DMS 273 (cell line): ENCODE measurements at regions not wholly inside any gene's neighbourhood (a gene's known extent, or its start where the extent isn't known, plus 50 kb on each side); places are given as distances from the start of the nearest gene placed in this dataset.
"Not testable (repeated sequence)": the region's sequence is repeated elsewhere in the genome, so short reads cannot be mapped to it uniquely, and the experiment has no call there.

ENCODE experiments used
- DNase-seq: peaks from one replicate; lab custom pipeline; 2025; ENCODE audit not compliant: unreplicated experiment; lab: John Stamatoyannopoulos, UW

DNA sequence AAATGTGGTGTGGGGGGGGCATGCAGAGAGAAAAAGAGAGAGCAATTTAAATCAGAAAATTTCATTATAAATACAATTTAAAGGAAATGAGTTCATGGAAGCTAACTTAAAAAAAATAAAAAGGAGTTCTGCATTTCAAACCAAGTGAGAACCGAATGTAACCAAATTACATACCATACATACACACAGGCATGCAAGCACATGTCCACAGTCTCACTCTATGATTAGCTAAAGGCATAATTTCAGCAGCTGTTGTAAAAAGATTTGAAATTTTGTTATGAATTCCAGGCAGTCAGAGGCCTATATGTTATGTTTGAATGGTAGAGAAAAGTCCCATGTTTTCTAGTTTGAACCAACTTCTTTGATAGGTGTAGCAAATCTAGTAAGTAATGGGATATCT lies 611.6 kb upstream of the ADGRL3 start:
- DNase-seq = no peak

- no peak for DNase-seq
Observed at GRCh38 chr4:60589425-60589824, 610.7 kb upstream of the ADGRL3 start.

DNA sequence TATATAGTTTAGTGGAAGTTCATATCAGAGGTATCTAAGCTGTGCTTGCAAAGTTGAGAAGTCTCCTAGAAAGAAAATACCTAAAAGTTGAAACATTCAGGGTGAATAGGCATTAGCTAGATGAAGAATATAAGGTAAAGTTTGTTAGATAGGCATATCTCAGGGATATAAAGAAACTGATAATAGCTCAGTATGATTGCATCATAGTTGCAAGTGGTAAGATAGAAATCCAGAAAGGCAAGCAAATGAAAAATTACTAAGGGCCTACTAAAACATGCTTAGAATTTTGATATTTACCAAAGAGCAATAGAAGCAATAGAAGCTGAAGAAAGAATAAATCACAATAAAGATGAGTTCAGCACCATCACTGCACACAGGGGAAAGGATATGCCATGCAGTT lies 610.0 kb upstream of the ADGRL3 start:
- DNase-seq = no peak

DNA sequence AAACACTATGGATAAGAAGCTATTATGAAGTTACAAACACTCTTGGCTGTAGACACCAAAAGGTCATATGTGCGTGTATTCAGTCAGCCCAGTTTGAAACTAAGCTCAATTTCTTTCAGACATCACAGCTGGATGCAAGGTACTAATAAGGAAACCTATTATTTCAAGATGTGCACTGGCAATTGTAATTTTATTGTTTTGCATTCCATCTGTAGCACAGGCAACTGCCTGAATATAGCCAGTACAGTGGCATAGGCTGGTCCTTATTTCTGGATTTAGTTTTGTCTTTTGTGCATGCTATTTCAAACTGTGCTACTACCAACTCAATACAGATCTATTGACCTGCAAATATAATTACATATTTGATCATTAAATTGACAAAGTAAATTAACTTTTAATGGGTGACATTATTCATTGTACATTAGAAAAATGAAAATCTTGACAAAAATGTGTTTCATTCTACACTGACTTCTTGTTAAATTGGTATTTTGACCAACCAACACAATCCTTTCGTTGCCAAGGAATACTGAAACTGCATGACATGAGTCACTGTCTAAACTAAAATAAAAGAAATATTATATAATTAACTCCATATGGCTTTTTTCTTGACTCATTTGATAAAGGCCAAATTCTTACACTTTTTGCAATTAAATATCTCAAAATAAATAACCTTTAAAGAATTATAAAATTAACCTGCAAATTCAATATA lies 594.3 kb upstream of the ADGRL3 start:
- DNase-seq = no peak

DNA sequence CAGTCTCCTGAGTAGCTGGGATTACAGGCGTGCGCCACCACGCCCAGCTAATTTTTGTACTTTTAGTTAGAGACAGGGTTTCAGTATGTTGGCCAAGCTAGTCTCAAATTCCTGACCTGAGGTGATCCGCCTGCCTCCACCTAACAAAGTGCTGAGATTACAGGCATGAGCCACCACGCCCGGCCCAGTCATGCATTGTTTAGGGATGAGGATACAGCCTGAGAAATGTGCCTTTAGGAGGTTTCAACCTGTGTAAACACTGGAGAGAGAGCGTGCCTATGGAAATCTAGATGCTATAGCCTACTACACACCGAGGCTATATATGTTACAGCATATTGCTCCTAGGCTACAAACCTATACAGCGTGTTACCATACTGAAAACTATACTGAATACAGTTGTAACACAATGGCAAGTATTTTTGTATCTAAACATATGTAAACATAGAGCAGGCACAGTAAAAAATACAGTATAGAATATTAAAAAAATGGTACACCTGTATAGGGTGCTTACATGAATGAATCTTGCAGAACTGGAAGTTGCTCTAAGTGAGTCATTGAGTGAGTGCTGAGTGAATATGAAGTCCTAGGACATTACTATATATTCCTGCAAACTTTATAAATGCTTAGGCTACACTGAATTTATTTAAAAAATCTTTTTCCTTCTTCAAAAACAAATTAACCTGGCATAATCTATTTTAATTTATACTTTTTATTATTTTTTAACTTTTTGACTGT lies 588.2 kb upstream of the ADGRL3 start:
- DNase-seq = no peak

DNA sequence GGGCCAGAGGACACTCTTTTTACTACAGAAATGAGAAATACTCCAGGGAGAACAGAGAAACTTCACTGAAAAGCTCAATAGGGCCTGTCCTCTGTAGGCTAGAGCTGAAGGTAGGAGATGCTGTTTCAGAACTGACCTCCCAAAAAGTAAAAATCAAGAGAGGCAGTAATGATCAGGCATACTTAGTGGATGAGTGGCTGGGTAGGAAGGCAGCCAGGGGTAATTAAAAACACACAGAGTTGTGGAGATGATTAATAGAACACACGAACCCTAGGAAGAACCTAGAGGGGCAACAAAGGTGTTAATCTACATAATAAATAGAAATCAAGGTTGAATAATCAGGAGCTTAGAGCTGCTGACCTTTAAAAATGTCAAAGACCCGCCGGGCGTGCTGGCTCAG lies 582.4 kb upstream of the ADGRL3 start:
- no peak for DNase-seq

DNA sequence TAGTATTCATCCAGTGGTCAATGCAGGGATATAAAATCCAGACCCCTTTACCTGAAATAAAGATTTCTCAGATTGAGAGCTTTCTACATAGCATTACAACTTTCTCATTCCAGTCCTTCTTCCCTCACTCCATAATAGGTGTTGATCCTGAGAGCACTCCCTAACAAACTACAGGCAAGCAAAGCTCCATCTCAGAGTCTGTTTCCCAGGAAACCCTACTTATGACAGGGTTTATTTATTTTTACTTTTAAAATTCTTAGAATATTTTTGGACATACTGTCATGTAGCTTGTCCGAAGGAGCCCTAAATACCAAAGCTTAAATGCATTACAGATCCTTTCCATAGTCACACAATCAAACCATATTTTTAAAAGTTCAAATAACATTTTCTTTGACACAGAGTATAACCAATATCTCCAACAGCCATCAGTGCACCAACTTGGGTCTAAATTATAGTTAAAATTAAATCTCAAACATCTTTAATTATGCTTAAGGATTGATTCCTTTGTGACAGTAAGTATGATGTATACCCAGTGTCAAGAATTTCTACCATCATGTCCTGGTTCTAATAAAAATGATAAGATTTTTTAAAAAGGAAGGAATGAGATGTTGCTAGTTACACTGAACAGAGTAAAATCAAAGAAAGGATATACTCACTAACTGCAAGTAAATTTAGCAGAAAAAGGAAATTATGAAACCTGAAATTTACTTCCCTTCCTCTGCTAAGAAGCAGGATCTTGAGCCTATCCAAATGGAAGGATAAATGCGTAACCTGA lies 580.4 kb upstream of the ADGRL3 start:
- DNase-seq = no peak

GRCh38 chr4:60637976-60638375 lies 562.1 kb upstream of the ADGRL3 start:
- DNase-seq = peak; percentile 7

DNA sequence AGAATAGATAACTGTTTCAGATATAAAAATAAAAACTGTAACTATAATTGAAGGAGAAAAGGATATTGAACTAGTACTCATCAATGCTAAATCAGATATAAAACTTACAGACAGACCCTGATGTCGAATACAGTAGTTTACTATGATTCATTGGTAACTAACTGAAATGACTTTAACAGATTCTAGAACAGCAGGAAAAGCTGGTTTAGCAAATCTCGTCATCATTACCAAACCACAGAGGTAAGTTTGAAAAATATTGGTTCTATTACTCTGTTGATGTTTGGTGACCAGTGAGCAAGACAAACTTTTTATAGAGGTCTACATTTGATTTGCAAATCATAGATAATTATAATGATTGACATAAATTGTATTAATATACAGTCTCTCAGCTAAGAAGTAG lies 551.4 kb upstream of the ADGRL3 start:
- no peak for DNase-seq

DNA sequence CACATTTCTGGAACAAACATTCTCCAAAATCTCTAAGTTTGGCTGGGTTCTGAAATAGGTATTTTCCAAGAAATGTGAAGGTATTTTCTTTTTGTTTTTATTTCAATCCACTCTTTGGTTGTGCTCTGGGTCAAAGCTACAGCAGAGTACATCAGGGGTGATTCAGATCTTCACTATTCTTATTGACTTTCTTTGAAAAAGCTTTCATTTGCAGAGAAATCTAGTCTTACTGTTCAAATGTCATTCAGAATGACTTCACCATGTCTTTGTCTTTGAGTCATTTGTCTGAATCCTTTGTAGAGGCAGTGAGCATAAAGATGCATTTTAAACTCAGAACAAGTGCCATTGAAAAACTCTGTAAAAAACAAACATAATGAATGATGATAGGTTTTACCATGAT lies 547.2 kb upstream of the ADGRL3 start:
- no peak for DNase-seq

DNA sequence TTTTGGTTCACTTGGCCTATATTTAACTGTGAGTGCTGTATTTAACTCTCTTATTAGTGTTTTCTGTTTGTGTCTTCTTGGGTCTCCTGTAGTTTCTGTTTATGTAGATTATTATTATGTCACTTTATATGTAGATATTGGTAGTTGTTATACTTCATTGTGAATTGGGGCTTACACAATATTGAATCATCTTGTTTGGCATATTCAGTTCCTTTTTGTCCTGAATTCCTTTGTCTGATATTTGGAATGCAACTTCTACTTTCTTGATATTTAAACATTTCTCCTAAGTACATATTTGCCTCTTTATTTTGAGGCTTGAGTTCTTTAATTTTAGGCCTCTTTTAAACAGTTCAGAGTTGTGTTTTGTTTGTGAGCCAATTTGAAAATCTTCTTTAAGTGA lies 544.8 kb upstream of the ADGRL3 start:
- DNase-seq = no peak

- DNase-seq = no peak
Observed at GRCh38 chr4:60656171-60656570, 544.0 kb upstream of the ADGRL3 start.

DNA sequence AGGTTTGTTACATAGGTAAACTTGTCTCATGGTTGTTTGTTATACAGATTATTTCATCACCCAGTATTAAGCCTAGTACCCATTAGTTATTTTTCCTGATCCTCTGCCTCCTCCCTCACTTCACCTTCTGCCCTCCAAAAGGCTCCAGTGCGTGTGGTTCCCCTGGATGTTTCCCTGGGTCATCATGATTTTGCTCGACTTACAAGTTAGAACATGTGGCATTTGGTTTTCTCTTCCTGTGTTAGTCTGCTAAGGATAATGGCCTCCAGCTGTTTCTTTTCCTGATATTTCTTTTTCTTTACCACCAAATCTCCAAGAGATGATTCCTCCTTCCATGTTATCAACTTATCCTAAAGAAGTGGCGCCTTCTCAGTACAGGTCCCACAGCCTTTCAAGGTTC lies 543.1 kb upstream of the ADGRL3 start:
- DNase-seq = no peak

DNA sequence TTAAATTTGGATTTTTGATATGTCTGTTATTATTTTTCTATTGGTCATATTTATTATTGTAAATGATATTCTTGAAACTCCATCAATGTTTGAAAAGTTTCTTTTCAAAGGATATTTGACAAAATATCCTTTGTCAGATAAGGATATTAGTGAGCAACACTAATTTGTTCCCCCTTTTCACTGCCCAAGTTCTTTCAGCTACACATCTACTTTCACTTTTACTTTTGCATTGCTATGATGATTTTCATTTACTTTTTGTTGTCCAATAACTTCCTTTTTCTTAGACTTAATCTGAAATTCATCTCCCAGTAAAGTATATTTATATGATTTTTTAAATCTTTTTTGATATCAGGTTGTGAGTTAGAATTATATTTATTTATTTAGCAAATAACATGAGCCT lies 542.3 kb upstream of the ADGRL3 start:
- no peak for DNase-seq

DNA sequence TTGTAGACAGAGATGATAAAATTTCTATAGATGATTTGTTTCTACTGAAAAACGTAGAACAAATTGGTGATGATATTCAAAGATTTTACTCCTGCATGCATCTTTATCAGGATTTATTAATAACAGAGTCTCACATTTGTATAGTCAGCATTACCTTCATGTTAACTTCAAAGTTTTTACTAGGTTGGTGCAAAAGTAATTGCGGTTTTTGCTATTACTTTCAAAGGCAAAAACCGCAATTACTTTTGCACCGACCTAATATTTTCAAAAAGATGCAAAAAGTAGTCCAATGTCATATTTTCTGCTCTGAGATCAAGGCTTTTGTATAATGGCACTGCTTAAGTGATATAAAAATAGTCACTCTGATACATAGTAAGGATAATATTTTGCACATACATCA lies 536.4 kb upstream of the ADGRL3 start:
- no peak for DNase-seq

DNA sequence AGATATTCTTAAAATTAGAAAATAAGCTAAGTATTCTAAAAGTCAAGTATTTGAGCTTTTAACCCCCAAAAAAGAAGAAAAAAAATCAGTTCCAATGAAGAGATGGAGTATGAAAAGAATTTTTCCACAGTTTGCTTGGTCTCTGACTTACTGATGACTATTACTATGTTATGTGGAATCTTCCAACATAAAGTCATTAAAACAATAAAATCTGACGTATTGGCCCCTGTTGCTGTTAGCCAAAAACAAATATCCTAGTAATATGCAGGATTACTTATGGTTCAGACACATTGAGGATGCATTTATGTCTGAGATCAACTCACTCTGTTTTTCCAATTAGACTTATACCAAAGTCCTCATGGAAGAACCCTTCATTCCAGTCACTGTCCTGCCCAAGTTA lies 517.2 kb upstream of the ADGRL3 start:
- DNase-seq = no peak

DNA sequence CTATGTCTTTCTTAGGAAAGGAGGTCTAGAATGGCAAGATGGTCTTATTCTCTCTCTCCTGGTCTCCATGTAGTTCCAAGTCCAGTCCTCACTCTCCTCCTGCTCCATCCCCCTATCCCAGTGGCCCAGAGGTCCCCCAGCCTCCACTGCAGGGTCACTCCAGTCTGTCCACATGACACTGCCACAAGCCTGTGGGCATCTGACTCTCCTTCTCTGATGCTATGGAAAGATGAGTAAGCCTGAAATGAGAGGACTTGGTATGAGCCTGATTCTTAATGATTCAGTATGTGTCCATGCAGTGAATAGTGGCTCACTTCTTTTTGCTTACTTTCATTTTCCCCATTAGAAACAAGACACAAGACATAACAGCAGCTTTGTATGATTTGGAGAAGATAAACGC lies 516.8 kb upstream of the ADGRL3 start:
- no peak for DNase-seq

GRCh38 chr4:60683973-60684372 lies 516.2 kb upstream of the ADGRL3 start:
- DNase-seq = no peak

DNA sequence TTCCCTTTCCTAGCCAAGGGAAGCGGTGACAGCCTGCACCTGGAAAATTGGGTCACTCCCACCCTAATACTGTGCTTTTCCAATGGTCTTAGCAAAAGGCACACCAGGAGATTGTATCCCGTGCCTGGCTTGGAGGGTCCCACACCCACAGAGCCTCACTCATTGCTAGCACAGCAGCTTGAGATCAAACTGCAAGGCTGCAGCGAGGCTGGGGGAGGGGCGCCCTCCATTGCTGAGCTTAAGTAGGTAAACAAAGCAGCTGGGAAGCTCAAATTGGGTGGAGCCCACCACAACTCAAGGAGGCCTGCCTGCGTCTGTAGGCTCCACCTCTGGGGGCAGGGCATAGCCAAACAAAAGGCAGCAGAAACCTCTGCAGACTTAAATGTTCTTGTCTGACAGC lies 504.1 kb upstream of the ADGRL3 start:
- DNase-seq = not testable (repeated sequence)

GRCh38 chr4:60709061-60709460 lies 491.1 kb upstream of the ADGRL3 start:
- no peak for DNase-seq

- no peak for DNase-seq
Observed at GRCh38 chr4:60718874-60719273, 481.3 kb upstream of the ADGRL3 start.

DNA sequence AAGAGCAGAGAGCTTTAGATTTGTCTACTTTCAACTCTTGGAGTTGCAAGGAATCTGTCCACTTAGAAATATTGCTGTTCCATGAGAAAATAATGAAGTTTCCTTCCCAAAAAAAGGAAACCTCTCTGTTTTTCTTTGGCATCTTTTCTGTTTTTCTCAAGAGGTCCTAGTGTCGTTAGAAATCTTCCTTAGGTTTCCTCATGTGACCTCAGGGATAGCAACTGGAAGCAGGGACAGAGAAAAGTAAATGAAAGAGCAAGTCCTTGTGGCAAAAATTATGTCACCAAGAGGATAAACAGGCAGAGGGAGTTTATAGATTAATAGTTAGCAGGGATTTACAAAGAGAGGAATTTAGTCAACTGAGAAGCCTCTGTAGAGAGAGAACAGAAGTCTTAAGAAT lies 478.4 kb upstream of the ADGRL3 start:
- no peak for DNase-seq
